Astrocyte of the cerebellum (primary cell): ENCODE measurements at regions not wholly inside any gene's neighbourhood (a gene's known extent, or its start where the extent isn't known, plus 50 kb on each side); places are given as distances from the start of the nearest gene placed in this dataset.

Experiments used
- DNase-seq: peaks from one replicate; pipeline ENCODE4 v3.0.0-alpha.2; 2011; ENCODE audit warnings: low read depth
- H3K4me3 ChIP-seq: 2 replicates; pipeline ENCODE4 v1.5.1; 2011; ENCODE audit warnings: mild to moderate bottlenecking, low read depth, low read length, moderate library complexity
- CTCF ChIP-seq: IDR thresholded peaks from 2 replicates; pipeline ENCODE4 v1.5.1; 2012; ENCODE audit warnings: low read length, low read depth, moderate library complexity, mild to moderate bottlenecking; ENCODE audit errors: missing control alignments
- in situ Hi-C: cut with HindIII; loops from 2 replicates; pipeline ENCODE4 v1.10.0; 2017; ENCODE audit warnings: low sequenced_read_pairs

GRCh38 chr16:35319536-35320192 is 1860.3 kb downstream of the TP53TG3F start:
- no peak for DNase-seq
- in situ Hi-C loops = no loop called here
- TF ChIP-seq CTCF = no peak
- H3K4me3 ChIP-seq = no peak overlapping the region

- TF ChIP-seq CTCF = no peak
- in situ Hi-C loops = no loop called here
- no peak overlapping the region for H3K4me3 ChIP-seq
- DNase-seq = no peak
These were observed 1866.5 kb downstream of the TP53TG3F start for GRCh38 chr16:35325936-35326335.

GRCh38 chr16:35339337-35339736 is 1879.9 kb downstream of the TP53TG3F start:
- H3K4me3 ChIP-seq = no peak overlapping the region
- no peak for TF ChIP-seq CTCF
- DNase-seq = no peak
- in situ Hi-C loops = no loop called here

GRCh38 chr16:35342012-35342411 is 1882.6 kb downstream of the TP53TG3F start:
- DNase-seq = no peak
- H3K4me3 ChIP-seq = no peak overlapping the region
- TF ChIP-seq CTCF = no peak
- in situ Hi-C loops = no loop called here

GRCh38 chr16:35344012-35344762 is 1884.8 kb downstream of the TP53TG3F start:
- no peak for TF ChIP-seq CTCF
- H3K4me3 ChIP-seq = no peak overlapping the region
- DNase-seq = no peak
- in situ Hi-C loops = no loop called here

- in situ Hi-C loops = no loop called here
- no peak for TF ChIP-seq CTCF
- no peak overlapping the region for H3K4me3 ChIP-seq
- no peak for DNase-seq
These were observed 1893.0 kb downstream of the TP53TG3F start for GRCh38 chr16:35352431-35352830.
